Subcutaneous abdominal adipose tissue (tissue), 5 donors: ENCODE measurements at regions not wholly inside any gene's neighbourhood (a gene's known extent, or its start where the extent isn't known, plus 50 kb on each side); places are given as distances from the start of the nearest gene placed in this dataset.

Source experiments
- H3K27ac ChIP-seq: one replicate; pipeline ENCODE4 v1.7.0; 2013; ENCODE audit warnings: low read depth, mild to moderate bottlenecking, inconsistent platforms, low read length, moderate library complexity
- H3K27me3 ChIP-seq, 5 donors: one replicate each; pipeline ENCODE4 v1.7.0; 2013; ENCODE audit warnings: low read length in 5 of 5, inconsistent platforms in 1 of 5; ENCODE audit not compliant: control insufficient read depth in 5 of 5, insufficient read depth in 4 of 5
- H3K36me3 ChIP-seq, 5 donors: one replicate each; pipeline ENCODE4 v1.7.0; 2013; ENCODE audit warnings: low read length in 5 of 5; ENCODE audit not compliant: control insufficient read depth in 5 of 5, insufficient read depth in 5 of 5
- H3K4me1 ChIP-seq, 5 donors: one replicate each; pipeline ENCODE4 v1.7.0; 2013; ENCODE audit warnings: low read length in 5 of 5, mild to moderate bottlenecking in 3 of 5, moderate library complexity in 1 of 5; ENCODE audit not compliant: control insufficient read depth in 5 of 5, insufficient read depth in 5 of 5
- H3K4me3 ChIP-seq, 5 donors: one replicate each; pipeline ENCODE4 v1.7.0; 2013; ENCODE audit warnings: low read length in 5 of 5, low read depth in 1 of 5
- H3K9ac ChIP-seq, 5 donors: one replicate each; pipeline ENCODE4 v1.7.0; 2013; ENCODE audit warnings: low read length in 5 of 5, mild to moderate bottlenecking in 4 of 5, moderate library complexity in 3 of 5
- H3K9me3 ChIP-seq, 5 donors: one replicate each; pipeline ENCODE4 v1.7.0; 2013; ENCODE audit warnings: low read length in 5 of 5; ENCODE audit not compliant: control insufficient read depth in 5 of 5
- donor health status: healthy.
- donor health status: healthy.
- donor health status: healthy.
- donor health status: healthy.
- donor health status: healthy.

GRCh38 chr13:74869846-74870245 is 612.1 kb downstream of the TBC1D4 start:
- H3K4me1 ChIP-seq = no peaks in the 10 kb centered on the region
- no peak overlapping the region for H3K27ac ChIP-seq
- H3K36me3 ChIP-seq = peaks cover 0 to 2% (median 0%) of the 10 kb centered on the region in 5 donors
- peaks cover 0 to 6% (median 0%) of the 10 kb centered on the region in 5 donors for H3K9me3 ChIP-seq
- H3K4me3 ChIP-seq = no peak overlapping the region
- H3K9ac ChIP-seq = no peak overlapping the region
- H3K27me3 ChIP-seq = no peaks in the 10 kb centered on the region

- H3K4me3 ChIP-seq = no peak overlapping the region
Observed at GRCh38 chr13:74868049-74868448, 613.9 kb downstream of the TBC1D4 start.

GRCh38 chr13:74867460-74867859 is 614.5 kb downstream of the TBC1D4 start:
- Histone ChIP-seq H3K4me3 (no peak overlapping the region), H3K9me3 (peaks cover 0 to 6% (median 0%) of the 10 kb centered on the region in 5 donors), H3K27me3 (no peaks in the 10 kb centered on the region), H3K4me1 (no peaks in the 10 kb centered on the region), H3K27ac (no peak overlapping the region), H3K36me3 (peaks cover 0 to 2% (median 0%) of the 10 kb centered on the region in 5 donors), H3K9ac (no peak overlapping the region)

More at GRCh38 chr13:74868049-74868448, 613.9 kb downstream of the TBC1D4 start:
- peaks cover 0 to 6% (median 0%) of the 10 kb centered on the region in 5 donors for H3K9me3 ChIP-seq
- H3K36me3 ChIP-seq = peaks cover 0 to 2% (median 0%) of the 10 kb centered on the region in 5 donors
- H3K9ac ChIP-seq = no peak overlapping the region
- no peaks in the 10 kb centered on the region for H3K27me3 ChIP-seq
- H3K4me1 ChIP-seq = no peaks in the 10 kb centered on the region
- H3K27ac ChIP-seq = no peak overlapping the region

DNA sequence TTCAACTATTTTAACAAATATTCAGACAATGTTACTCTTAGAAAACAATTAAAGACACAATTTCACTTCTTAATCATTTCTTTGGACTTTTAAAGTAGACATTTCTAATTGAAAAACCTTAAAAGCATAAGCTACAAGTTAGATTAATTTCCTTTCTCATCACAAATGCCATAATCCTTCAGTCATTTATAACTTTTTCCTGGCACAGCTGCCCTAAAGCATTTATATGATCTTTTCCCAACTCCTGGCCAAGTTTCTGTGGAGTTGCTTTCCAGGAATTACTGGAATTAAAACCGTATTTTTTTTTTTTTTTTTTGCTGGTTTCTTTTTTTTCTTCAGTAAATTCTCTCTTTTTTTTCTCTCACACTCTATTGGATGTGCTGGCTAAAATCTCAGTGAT is 615.9 kb downstream of the TBC1D4 start:
- no peak overlapping the region for H3K4me3 ChIP-seq
- peaks cover 0 to 6% (median 0%) of the 10 kb centered on the region in 5 donors for H3K9me3 ChIP-seq
- H3K27ac ChIP-seq = no peak overlapping the region
- H3K4me1 ChIP-seq = no peaks in the 10 kb centered on the region
- no peak overlapping the region for H3K9ac ChIP-seq
- H3K27me3 ChIP-seq = no peaks in the 10 kb centered on the region
- peaks cover 0 to 2% (median 0%) of the 10 kb centered on the region in 5 donors for H3K36me3 ChIP-seq

- H3K4me1 ChIP-seq = no peaks in the 10 kb centered on the region
- H3K27me3 ChIP-seq = no peaks in the 10 kb centered on the region
- no peak overlapping the region for H3K27ac ChIP-seq
Observed at GRCh38 chr13:74865656-74866055, 616.3 kb downstream of the TBC1D4 start.

DNA sequence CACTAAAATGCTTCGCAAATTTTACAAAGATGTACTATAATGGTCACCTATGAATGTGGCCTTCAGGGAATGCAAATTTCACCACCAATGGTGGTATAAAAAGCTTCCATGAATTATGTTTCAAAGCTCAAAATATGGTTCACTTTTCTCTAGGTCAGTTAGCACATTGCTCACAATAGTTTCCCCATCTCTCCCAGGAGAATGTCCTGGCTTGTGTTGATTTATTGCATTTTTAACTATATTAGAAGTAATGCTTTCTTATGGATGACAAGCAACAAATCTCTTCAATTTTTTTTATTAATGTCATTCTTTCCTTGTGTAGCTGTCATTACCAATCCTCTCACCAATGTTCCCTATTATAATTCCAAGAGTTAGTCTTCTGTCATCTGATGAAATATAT is 621.2 kb downstream of the TBC1D4 start:
- no peak overlapping the region for H3K9ac ChIP-seq
- H3K27me3 ChIP-seq = no peaks in the 10 kb centered on the region
- no peaks in the 10 kb centered on the region for H3K4me1 ChIP-seq
- H3K27ac ChIP-seq = no peak overlapping the region
- H3K4me3 ChIP-seq = no peak overlapping the region
- H3K9me3 ChIP-seq = peaks cover 0 to 4% (median 0%) of the 10 kb centered on the region in 5 donors
- H3K36me3 ChIP-seq = no peaks in the 10 kb centered on the region

More at GRCh38 chr13:74865656-74866055, 616.3 kb downstream of the TBC1D4 start:
- Histone ChIP-seq H3K9ac (no peak overlapping the region), H3K36me3 (peaks cover 0 to 2% (median 0%) of the 10 kb centered on the region in 5 donors), H3K4me3 (no peak overlapping the region), H3K9me3 (peaks cover 0 to 6% (median 0%) of the 10 kb centered on the region in 5 donors)

- Histone ChIP-seq H3K4me3 (no peak overlapping the region), H3K27me3 (no peaks in the 10 kb centered on the region), H3K4me1 (no peaks in the 10 kb centered on the region), H3K27ac (no peak overlapping the region), H3K9me3 (peaks cover 0 to 13% (median 4%) of the 10 kb centered on the region in 5 donors), H3K9ac (no peak overlapping the region), H3K36me3 (no peaks in the 10 kb centered on the region)
Observed at GRCh38 chr13:74850893-74851292, 631.1 kb downstream of the TBC1D4 start.

GRCh38 chr13:74847966-74848365 is 634.0 kb downstream of the TBC1D4 start:
- H3K9ac ChIP-seq = no peak overlapping the region
- H3K36me3 ChIP-seq = no peaks in the 10 kb centered on the region
- H3K27ac ChIP-seq = no peak overlapping the region
- H3K27me3 ChIP-seq = no peaks in the 10 kb centered on the region
- H3K4me1 ChIP-seq = no peaks in the 10 kb centered on the region
- no peak overlapping the region for H3K4me3 ChIP-seq
- peaks cover 0 to 11% (median 4%) of the 10 kb centered on the region in 5 donors for H3K9me3 ChIP-seq

- no peaks in the 10 kb centered on the region for H3K4me1 ChIP-seq
- H3K36me3 ChIP-seq = no peaks in the 10 kb centered on the region
- no peaks in the 10 kb centered on the region for H3K27me3 ChIP-seq
- H3K4me3 ChIP-seq = no peak overlapping the region
- H3K27ac ChIP-seq = no peak overlapping the region
- H3K9me3 ChIP-seq = peaks cover 0 to 11% (median 4%) of the 10 kb centered on the region in 5 donors
- no peak overlapping the region for H3K9ac ChIP-seq
Observed at GRCh38 chr13:74845806-74846205, 636.2 kb downstream of the TBC1D4 start.

GRCh38 chr13:74841651-74842050 is 640.3 kb downstream of the TBC1D4 start:
- H3K4me1 ChIP-seq = no peaks in the 10 kb centered on the region
- no peaks in the 10 kb centered on the region for H3K9me3 ChIP-seq
- H3K27ac ChIP-seq = no peak overlapping the region
- no peak overlapping the region for H3K4me3 ChIP-seq
- no peak overlapping the region for H3K9ac ChIP-seq
- no peaks in the 10 kb centered on the region for H3K27me3 ChIP-seq
- no peaks in the 10 kb centered on the region for H3K36me3 ChIP-seq
